ENCODE measurements at regions not wholly inside any gene's neighbourhood (a gene's known extent, or its start where the extent isn't known, plus 50 kb on each side); places are given as distances from the start of the nearest gene placed in this dataset.
"Not testable (repeated sequence)": the region's sequence is repeated elsewhere in the genome, so short reads cannot be mapped to it uniquely, and the experiment has no call there.

- TF ChIP-seq NFATC3 (CRISPR knock-in tag; IDR thresholded peaks at IDR 0.05); PRDM4 (CRISPR knock-in tag; IDR thresholded peaks at IDR 0.05; ENCODE audit: borderline replicate concordance); CEBPB (IDR thresholded peaks at IDR 0.05; ENCODE audit: borderline replicate concordance, low read depth, low read length); THYN1 (CRISPR knock-in tag; IDR thresholded peaks at IDR 0.05; ENCODE audit: borderline replicate concordance, low read depth); ZBTB21 (CRISPR knock-in tag; IDR thresholded peaks at IDR 0.05); EP300 (IDR thresholded peaks at IDR 0.05; ENCODE audit: low read depth in 2 of 2, low read length in 2 of 2); EP300 (CRISPR knock-in tag; IDR thresholded peaks at IDR 0.05; ENCODE audit: borderline replicate concordance); MAZ (IDR thresholded peaks at IDR 0.05; ENCODE audit: borderline replicate concordance, low read depth, low read length); MAZ (CRISPR knock-in tag; IDR thresholded peaks at IDR 0.05; ENCODE audit: low read depth): not testable (repeated sequence)
These were observed 56.3 kb upstream of the KRTAP5-11 start for GRCh38 chr11:71638801-71639519.

All from HepG2 (cell line).